ENCODE measurements at regions not wholly inside any gene's neighbourhood (a gene's known extent, or its start where the extent isn't known, plus 50 kb on each side); places are given as distances from the start of the nearest gene placed in this dataset.

DNA sequence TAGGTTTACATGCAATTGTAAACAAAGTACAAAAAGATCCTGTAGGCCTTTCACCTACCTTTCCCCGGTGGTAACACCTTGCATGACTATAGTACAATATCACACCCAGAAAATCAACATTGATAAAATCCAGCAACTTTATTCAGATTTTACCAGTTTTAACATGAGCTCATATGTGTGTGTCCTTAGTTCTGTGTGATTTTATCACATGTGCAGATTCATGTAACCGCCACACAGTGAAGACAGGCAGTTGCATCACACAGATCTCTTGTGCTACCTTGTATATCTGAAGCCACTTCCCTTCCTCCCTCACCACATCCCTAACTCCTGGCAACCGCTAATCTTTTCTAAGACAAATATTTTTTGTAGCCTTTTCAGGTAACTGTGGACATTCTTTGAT is 183.5 kb upstream of the C2CD4B start:
- TF ChIP-seq TAF1 (IDR thresholded peaks at IDR 0.05; ENCODE audit: low read depth, low read length) (no peak), POLR2AphosphoS5 (IDR thresholded peaks at IDR 0.05; ENCODE audit: low read depth, low read length) (no peak)
